Left ventricle myocardium inferior (tissue), 1 donor: ENCODE measurements at regions not wholly inside any gene's neighbourhood (a gene's known extent, or its start where the extent isn't known, plus 50 kb on each side); places are given as distances from the start of the nearest gene placed in this dataset.

Experiments
- DNase-seq: peaks from one replicate; pipeline ENCODE4 v3.0.0-alpha.2; 2020
- H3K27ac ChIP-seq: fragments of 200-600 bp; replicated peaks from 2 replicates; pipeline ENCODE4 v1.8.0; 2021
- H3K27me3 ChIP-seq: fragments of 200-600 bp; 2 replicates; pipeline ENCODE4 v1.8.0; 2021; ENCODE audit warnings: low read depth
- H3K36me3 ChIP-seq: fragments of 200-600 bp; 2 replicates; pipeline ENCODE4 v1.8.0; 2021
- H3K4me1 ChIP-seq: fragments of 200-600 bp; 2 replicates; pipeline ENCODE4 v1.8.0; 2021
- H3K4me3 ChIP-seq: fragments of 200-600 bp; 2 replicates; pipeline ENCODE4 v1.8.0; 2021; ENCODE audit warnings: mild to moderate bottlenecking, moderate library complexity
- H3K9me3 ChIP-seq: fragments of 200-600 bp; replicated peaks from 2 replicates; pipeline ENCODE4 v1.8.0; 2021
- intact Hi-C: fragments of 100-400 bp; cut with micrococcal nuclease; formaldehyde crosslinking; loops from one replicate; pipeline ENCODE4 v1.11.0; 2022
- TF ChIP-seq, protein P1 (sequence below): fragments of 200-600 bp; IDR thresholded peaks from 2 replicates; pipeline ENCODE4 v1.8.0; 2021; ENCODE audit warnings: antibody characterized with exemption, mild to moderate bottlenecking, borderline replicate concordance
- donor health status: DM: no; HTN: yes; CAD: no; lungs with severe emphysema.

GRCh38 chr4:104766676-104767075 lies 272.0 kb upstream of the CXXC4 start:
- no peaks in the 10 kb centered on the region for H3K9me3 ChIP-seq
- no peak overlapping the region for H3K4me3 ChIP-seq
- H3K4me1 ChIP-seq: peaks cover 21% of the 10 kb centered on the region
- H3K27ac ChIP-seq: no peak overlapping the region
- no peak for DNase-seq
- no peaks in the 10 kb centered on the region for H3K27me3 ChIP-seq
- no peaks in the 10 kb centered on the region for H3K36me3 ChIP-seq
- TF ChIP-seq, protein P1, sequence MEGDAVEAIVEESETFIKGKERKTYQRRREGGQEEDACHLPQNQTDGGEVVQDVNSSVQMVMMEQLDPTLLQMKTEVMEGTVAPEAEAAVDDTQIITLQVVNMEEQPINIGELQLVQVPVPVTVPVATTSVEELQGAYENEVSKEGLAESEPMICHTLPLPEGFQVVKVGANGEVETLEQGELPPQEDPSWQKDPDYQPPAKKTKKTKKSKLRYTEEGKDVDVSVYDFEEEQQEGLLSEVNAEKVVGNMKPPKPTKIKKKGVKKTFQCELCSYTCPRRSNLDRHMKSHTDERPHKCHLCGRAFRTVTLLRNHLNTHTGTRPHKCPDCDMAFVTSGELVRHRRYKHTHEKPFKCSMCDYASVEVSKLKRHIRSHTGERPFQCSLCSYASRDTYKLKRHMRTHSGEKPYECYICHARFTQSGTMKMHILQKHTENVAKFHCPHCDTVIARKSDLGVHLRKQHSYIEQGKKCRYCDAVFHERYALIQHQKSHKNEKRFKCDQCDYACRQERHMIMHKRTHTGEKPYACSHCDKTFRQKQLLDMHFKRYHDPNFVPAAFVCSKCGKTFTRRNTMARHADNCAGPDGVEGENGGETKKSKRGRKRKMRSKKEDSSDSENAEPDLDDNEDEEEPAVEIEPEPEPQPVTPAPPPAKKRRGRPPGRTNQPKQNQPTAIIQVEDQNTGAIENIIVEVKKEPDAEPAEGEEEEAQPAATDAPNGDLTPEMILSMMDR: no peak
- intact Hi-C loops: no loop called here

DNA sequence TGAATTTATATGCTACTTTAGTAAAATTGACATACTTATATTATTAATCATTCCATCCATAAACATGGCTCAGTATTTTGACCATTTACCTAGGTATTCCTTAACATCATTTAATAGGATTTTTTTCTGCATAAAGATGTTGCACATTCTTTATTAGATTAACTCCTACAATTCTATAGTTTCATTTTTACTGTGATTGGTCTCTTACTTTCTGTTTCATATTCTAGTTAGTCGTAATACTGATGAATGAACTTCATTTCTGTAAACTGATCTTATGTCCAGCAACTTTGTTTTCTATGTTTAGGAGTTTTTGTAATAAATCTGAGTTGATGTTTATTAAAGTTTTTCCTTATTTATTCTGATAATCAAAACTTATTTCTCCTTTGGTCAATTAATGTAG lies 278.2 kb upstream of the CXXC4 start:
- TF ChIP-seq, protein P1: no peak
- intact Hi-C loops: no loop called here

DNA sequence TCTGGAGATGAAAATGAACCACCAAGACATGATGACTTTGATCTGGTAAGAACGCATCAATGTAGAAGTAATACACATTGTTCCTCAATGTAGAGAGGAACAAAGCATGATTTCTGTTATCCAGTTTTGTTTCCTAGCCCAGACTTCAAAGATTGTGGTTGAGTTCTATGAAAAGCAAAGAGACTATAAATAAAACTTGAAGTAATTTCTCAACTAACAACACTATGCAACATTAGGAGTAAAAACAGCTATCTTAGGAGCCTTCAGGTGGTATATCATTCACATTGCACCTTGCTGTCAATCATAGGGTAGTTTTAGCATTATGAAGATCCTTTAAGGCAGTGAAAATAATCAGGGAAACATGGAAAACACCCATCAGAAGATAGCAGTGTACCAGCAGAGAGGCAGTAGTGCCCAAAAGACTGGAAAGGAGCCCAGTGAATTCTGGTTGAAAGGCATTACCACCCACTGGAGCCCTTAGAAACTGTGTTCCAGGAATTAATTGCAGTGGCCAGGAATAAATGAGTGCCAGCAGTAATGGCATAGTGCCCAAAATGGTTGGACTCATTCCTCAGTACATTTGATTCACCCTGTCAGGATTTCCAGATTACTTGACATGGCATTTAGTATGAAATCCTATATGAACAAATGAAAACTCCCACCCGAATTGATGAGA lies 300.7 kb upstream of the CXXC4 start:
- Histone ChIP-seq H3K9me3 (peaks cover 8% of the 10 kb centered on the region), H3K27me3 (no peaks in the 10 kb centered on the region), H3K4me1 (peaks cover 4% of the 10 kb centered on the region), H3K36me3 (no peaks in the 10 kb centered on the region), H3K4me3 (no peak overlapping the region), H3K27ac (peak overlapping the region; percentile 41)
- DNase-seq: no peak
- intact Hi-C loops: no loop called here
- TF ChIP-seq, protein P1: no peak

More for the DNA sequence above, 278.2 kb upstream of the CXXC4 start:
- H3K4me3 ChIP-seq: no peak overlapping the region
- DNase-seq: no peak
- H3K36me3 ChIP-seq: no peaks in the 10 kb centered on the region
- H3K4me1 ChIP-seq: peaks cover 8% of the 10 kb centered on the region
- H3K9me3 ChIP-seq: no peaks in the 10 kb centered on the region
- no peak overlapping the region for H3K27ac ChIP-seq
- H3K27me3 ChIP-seq: no peaks in the 10 kb centered on the region

- Histone ChIP-seq H3K27me3 (no peaks in the 10 kb centered on the region), H3K27ac (no peak overlapping the region), H3K4me3 (no peak overlapping the region), H3K4me1 (no peaks in the 10 kb centered on the region), H3K9me3 (peaks cover 7% of the 10 kb centered on the region), H3K36me3 (no peaks in the 10 kb centered on the region)
- TF ChIP-seq, protein P1: no peak
- DNase-seq: no peak
- intact Hi-C loops: no loop called here
Observed at GRCh38 chr4:104811727-104812126, 317.0 kb upstream of the CXXC4 start.

DNA sequence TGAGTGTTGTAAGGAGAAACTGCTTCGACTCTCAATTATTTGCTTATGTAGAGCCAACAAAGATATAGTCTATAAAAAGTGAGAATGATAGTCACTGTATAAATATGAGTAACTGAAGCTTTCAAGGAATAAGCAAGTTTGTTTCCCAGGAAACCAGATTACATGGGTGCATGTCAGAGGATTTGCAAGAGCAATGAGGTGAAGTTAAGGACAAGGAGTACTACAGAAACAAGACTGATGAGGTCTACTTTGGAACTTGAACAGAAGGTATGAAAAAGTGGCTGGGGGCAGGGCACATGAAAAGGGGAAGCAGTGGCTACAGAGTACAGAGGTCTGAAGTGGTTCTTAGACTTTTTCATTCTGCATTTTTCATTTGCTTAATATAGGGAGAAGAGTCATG lies 321.0 kb upstream of the CXXC4 start:
- Histone ChIP-seq H3K4me1 (no peaks in the 10 kb centered on the region), H3K9me3 (peaks cover 3% of the 10 kb centered on the region)
- TF ChIP-seq, protein P1: no peak

GRCh38 chr4:104818579-104818978 lies 323.9 kb upstream of the CXXC4 start:
- Histone ChIP-seq H3K27ac (no peak overlapping the region), H3K4me3 (no peak overlapping the region), H3K4me1 (no peaks in the 10 kb centered on the region), H3K27me3 (no peaks in the 10 kb centered on the region), H3K9me3 (no peaks in the 10 kb centered on the region), H3K36me3 (no peaks in the 10 kb centered on the region)
- no peak for DNase-seq
- TF ChIP-seq, protein P1: no peak
- intact Hi-C loops: no loop called here

More for the DNA sequence above, 321.0 kb upstream of the CXXC4 start:
- Histone ChIP-seq H3K27ac (no peak overlapping the region), H3K4me3 (no peak overlapping the region), H3K27me3 (no peaks in the 10 kb centered on the region), H3K36me3 (no peaks in the 10 kb centered on the region)
- DNase-seq: no peak
- intact Hi-C loops: no loop called here
